ENCODE measurements at regions not wholly inside any gene's neighbourhood (a gene's known extent, or its start where the extent isn't known, plus 50 kb on each side); places are given as distances from the start of the nearest gene placed in this dataset.

- WGBS, 2 experiments (ENCODE audit: insufficient coverage in 1 of 2, insufficient read length in 1 of 2), result 95 to 100% methylated on average over 2 to 3 of the region's 3 CpGs
- H3K4me1 Mint-ChIP-seq, result peaks cover 2% of the 10 kb centered on the region
These were observed 122.2 kb upstream of the GRAMD2B start for GRCh38 chr5:126301056-126301455.

GRCh38 chr5:126309860-126310259 lies 113.3 kb upstream of the GRAMD2B start:
- no peak overlapping the region for H3K27ac ChIP-seq (ENCODE audit: low read depth, low read length)
- H3K9ac ChIP-seq (ENCODE audit: extremely low read depth, low read length, poor library complexity, severe bottlenecking), result no peak overlapping the region
- no peaks in the 10 kb centered on the region for H3K36me3 Mint-ChIP-seq (ENCODE audit: low read depth)
- peaks cover 43% of the 10 kb centered on the region for H3K9me3 Mint-ChIP-seq
- H3K27ac Mint-ChIP-seq, result no peak overlapping the region
- H3K4me1 Mint-ChIP-seq, result no peaks in the 10 kb centered on the region
- no peaks in the 10 kb centered on the region for H3K4me1 ChIP-seq (ENCODE audit: control insufficient read depth, insufficient read depth, low read length)
- peaks cover 58% of the 10 kb centered on the region for H3K9me3 ChIP-seq (ENCODE audit: control insufficient read depth, low read length)
- H3K27me3 ChIP-seq (ENCODE audit: control insufficient read depth, insufficient read depth, low read length, poor library complexity, severe bottlenecking), result peaks cover 17% of the 10 kb centered on the region
- H3K4me3 ChIP-seq (ENCODE audit: low read length), result no peak overlapping the region
- DNase-seq, result no peak
- H3K27me3 Mint-ChIP-seq (ENCODE audit: insufficient read depth), result peaks cover 60% of the 10 kb centered on the region
- no peak overlapping the region for H3K4me3 Mint-ChIP-seq
- no peak for TF ChIP-seq CTCF (conservative IDR thresholded peaks at IDR 0.05)
- no peaks in the 10 kb centered on the region for H3K36me3 ChIP-seq (ENCODE audit: control insufficient read depth, insufficient read depth, low read length)

More at GRCh38 chr5:126301056-126301455, 122.2 kb upstream of the GRAMD2B start:
- Mint-ChIP-seq H3K27me3 (ENCODE audit: insufficient read depth) (peaks cover 7% of the 10 kb centered on the region), H3K27ac (no peak overlapping the region), H3K36me3 (ENCODE audit: low read depth) (no peaks in the 10 kb centered on the region), H3K9me3 (peaks cover 20% of the 10 kb centered on the region), H3K4me3 (no peak overlapping the region)
- H3K4me3 ChIP-seq (ENCODE audit: low read length), result no peak overlapping the region
- H3K9ac ChIP-seq (ENCODE audit: extremely low read depth, low read length, poor library complexity, severe bottlenecking), result no peak overlapping the region
- no peaks in the 10 kb centered on the region for H3K27me3 ChIP-seq (ENCODE audit: control insufficient read depth, insufficient read depth, low read length, poor library complexity, severe bottlenecking)
- H3K9me3 ChIP-seq (ENCODE audit: control insufficient read depth, low read length), result peaks cover 17% of the 10 kb centered on the region
- no peaks in the 10 kb centered on the region for H3K4me1 ChIP-seq (ENCODE audit: control insufficient read depth, insufficient read depth, low read length)
- no peak overlapping the region for H3K27ac ChIP-seq (ENCODE audit: low read depth, low read length)
- no peak for TF ChIP-seq CTCF (conservative IDR thresholded peaks at IDR 0.05)
- H3K36me3 ChIP-seq (ENCODE audit: control insufficient read depth, insufficient read depth, low read length), result no peaks in the 10 kb centered on the region
- DNase-seq, result no peak

GRCh38 chr5:126311766-126312165 lies 111.4 kb upstream of the GRAMD2B start:
- Mint-ChIP-seq H3K36me3 (ENCODE audit: low read depth) (no peaks in the 10 kb centered on the region), H3K4me1 (peaks cover 4% of the 10 kb centered on the region), H3K9me3 (peaks cover 36% of the 10 kb centered on the region), H3K4me3 (no peak overlapping the region), H3K27ac (no peak overlapping the region), H3K27me3 (ENCODE audit: insufficient read depth) (peaks cover 73% of the 10 kb centered on the region)
- Histone ChIP-seq H3K27me3 (ENCODE audit: control insufficient read depth, insufficient read depth, low read length, poor library complexity, severe bottlenecking) (peaks cover 36% of the 10 kb centered on the region), H3K4me1 (ENCODE audit: control insufficient read depth, insufficient read depth, low read length) (no peaks in the 10 kb centered on the region), H3K9ac (ENCODE audit: extremely low read depth, low read length, poor library complexity, severe bottlenecking) (no peak overlapping the region), H3K4me3 (ENCODE audit: low read length) (no peak overlapping the region), H3K9me3 (ENCODE audit: control insufficient read depth, low read length) (peaks cover 52% of the 10 kb centered on the region), H3K27ac (ENCODE audit: low read depth, low read length) (no peak overlapping the region), H3K36me3 (ENCODE audit: control insufficient read depth, insufficient read depth, low read length) (no peaks in the 10 kb centered on the region)
- no peak for TF ChIP-seq CTCF (conservative IDR thresholded peaks at IDR 0.05)
- WGBS, 2 experiments (ENCODE audit: insufficient coverage in 1 of 2, insufficient read length in 1 of 2), result 91 to 100% methylated on average over 2 of the region's 2 CpGs
- no peak for DNase-seq
